SW480 (cell line): ENCODE measurements at regions not wholly inside any gene's neighbourhood (a gene's known extent, or its start where the extent isn't known, plus 50 kb on each side); places are given as distances from the start of the nearest gene placed in this dataset.

Source experiments
- DNase-seq: peaks from one replicate; pipeline ENCODE4 v3.0.0-alpha.2; 2016; ENCODE audit warnings: low spot score

- DNase-seq, result no peak
Measured at GRCh38 chr3:167895178-167895577, 159.7 kb downstream of the SERPINI1 start.

- DNase-seq, result no peak
Measured at GRCh38 chr3:167892205-167892604, 156.7 kb downstream of the SERPINI1 start.

- DNase-seq, result peak; percentile 13
Measured at GRCh38 chr3:167887096-167887495, 151.6 kb downstream of the SERPINI1 start.

GRCh38 chr3:167886690-167887089 lies 151.2 kb downstream of the SERPINI1 start:
- DNase-seq, result no peak

- peak; percentile 9 for DNase-seq
Measured at GRCh38 chr3:167885277-167885676, 149.8 kb downstream of the SERPINI1 start.

GRCh38 chr3:167884481-167884880 lies 149.0 kb downstream of the SERPINI1 start:
- no peak for DNase-seq

GRCh38 chr3:167883452-167883851 lies 147.9 kb downstream of the SERPINI1 start:
- DNase-seq, result no peak

- DNase-seq, result peak; percentile 85
Measured at GRCh38 chr3:167882057-167882667, 146.6 kb downstream of the SERPINI1 start.

- DNase-seq, result no peak
Measured at GRCh38 chr3:167880183-167880582, 144.7 kb downstream of the SERPINI1 start.

- peak; percentile 59 for DNase-seq
Measured at GRCh38 chr3:167876620-167877281, 141.2 kb downstream of the SERPINI1 start.
